GM12878 (cell line): ENCODE measurements at regions not wholly inside any gene's neighbourhood (a gene's known extent, or its start where the extent isn't known, plus 50 kb on each side); places are given as distances from the start of the nearest gene placed in this dataset.
"Not testable (repeated sequence)": the region's sequence is repeated elsewhere in the genome, so short reads cannot be mapped to it uniquely, and the experiment has no call there.

Experiments
- ATAC-seq: fragments of 200-7000 bp; cut with Tn5 transposase; 3 replicates; pipeline ENCODE4 v1.9.1; 2020; ENCODE audit warnings: mild to moderate bottlenecking, moderate library complexity
- BruUV-seq: library from RNA; stranded (reverse); fragments of 400-500 nt; replicated peaks from 2 replicates; lab custom pipeline; 2021; lab: Mats Ljungman, UMichigan
- CTCF ChIA-PET: fragments of 300-600 bp; sonication (Branson Sonifier 250); formaldehyde crosslinking; extraction: SDS; loops from one replicate; lab custom pipeline; 2021; ENCODE audit warnings: inconsistent platforms; lab: Yijun Ruan, JAX
- POLR2A ChIA-PET: fragments of 350-600 bp; formaldehyde crosslinking; extraction: SDS; loops from one replicate; lab custom pipeline; 2021; ENCODE audit warnings: inconsistent platforms; lab: Charles Lee
- RAD21 ChIA-PET: fragments of 300-600 bp; sonication (Branson Sonifier 250); formaldehyde crosslinking; loops from one replicate; lab custom pipeline; 2023; ENCODE audit warnings: antibody characterized with exemption; ENCODE audit not compliant: unreplicated experiment; lab: Charles Lee
- SMC1A ChIA-PET: fragments of 300-600 bp; sonication (Branson Sonifier 250); formaldehyde crosslinking; loops from one replicate; lab custom pipeline; 2023; ENCODE audit not compliant: unreplicated experiment, uncharacterized antibody; lab: Charles Lee
- DNase-seq: peaks from one replicate; pipeline ENCODE4 v3.0.0-alpha.2; 2011; ENCODE audit warnings: low read depth, low spot score
- FAIRE-seq: peaks from 3 replicates; lab custom pipeline; 2011; peaks lifted over from hg19 to GRCh38; lab: Jason Lieb, UNC
- H2AFZ ChIP-seq: 2 replicates; pipeline ENCODE4 v1.6.0; 2011; ENCODE audit warnings: low read depth, low read length, control low read depth; ENCODE audit not compliant: control insufficient read depth
- H3K27ac ChIP-seq: 2 replicates; pipeline ENCODE4 v1.5.1; 2011; ENCODE audit warnings: control low read depth; ENCODE audit not compliant: control insufficient read depth, insufficient read depth
- H3K27me3 ChIP-seq, 2 experiments: replicated peaks in 1 of 2; 2 replicates each; pipeline versions ENCODE4 v1.6.0 to v1.6.1; 2011; ENCODE audit warnings: low read length in 1 of 2; ENCODE audit not compliant: control insufficient read depth in 2 of 2, insufficient read depth in 2 of 2
- H3K36me3 ChIP-seq, 2 experiments: 2 replicates each; pipeline ENCODE4 v1.5.1; 2011; ENCODE audit warnings: low read length in 1 of 2; ENCODE audit not compliant: control insufficient read depth in 2 of 2, insufficient read depth in 2 of 2
- H3K4me1 ChIP-seq: 2 replicates; pipeline ENCODE4 v1.6.1; 2011; ENCODE audit warnings: mild to moderate bottlenecking, low read length, moderate library complexity, mixed read lengths; ENCODE audit not compliant: control insufficient read depth, insufficient read depth
- H3K4me2 ChIP-seq: 2 replicates; pipeline ENCODE4 v1.6.0; 2011; ENCODE audit warnings: control low read depth; ENCODE audit not compliant: control insufficient read depth, insufficient read depth
- H3K4me3 ChIP-seq: fragments of 200-600 bp; sonication (generic); 2 replicates; pipeline ENCODE4 v1.5.1; 2016
- H3K79me2 ChIP-seq: 2 replicates; pipeline ENCODE4 v1.6.0; 2011; ENCODE audit warnings: low read length; ENCODE audit not compliant: control insufficient read depth, insufficient read depth
- H3K9ac ChIP-seq: 2 replicates; pipeline ENCODE4 v1.8.0; 2011; ENCODE audit warnings: low read length, control low read depth, mixed read lengths; ENCODE audit not compliant: control insufficient read depth, insufficient read depth
- H3K9me3 ChIP-seq: replicated peaks from 3 replicates; pipeline ENCODE4 v1.5.1; 2011; ENCODE audit warnings: mild to moderate bottlenecking, low read length; ENCODE audit not compliant: control insufficient read depth, insufficient read depth
- H4K20me1 ChIP-seq: 2 replicates; pipeline ENCODE4 v1.6.0; 2011; ENCODE audit not compliant: control insufficient read depth, insufficient read depth
- HDGF ChIP-seq: fragments of 450-650 bp; IDR thresholded peaks from 2 replicates; pipeline ENCODE4 v1.6.1; 2016; ENCODE audit warnings: antibody characterized with exemption
- SIX5 ChIP-seq: IDR thresholded peaks from 2 replicates; pipeline ENCODE4 v1.6.1; 2011; ENCODE audit warnings: mild to moderate bottlenecking, low read depth, low read length, moderate library complexity; ENCODE audit not compliant: severe bottlenecking
- ZNF24 ChIP-seq: fragments of 450-650 bp; IDR thresholded peaks from 2 replicates; pipeline ENCODE4 v1.6.1; 2017; ENCODE audit warnings: antibody characterized with exemption, mild to moderate bottlenecking
- in situ Hi-C: fragments of 300-500 bp; cut with MboI; formaldehyde crosslinking; loops from 9 replicates; pipeline ENCODE4 v1.14.3; 2018; ENCODE audit warnings: mixed read lengths
- intact Hi-C: fragments of 100-400 bp; cut with micrococcal nuclease; formaldehyde crosslinking; loops from one replicate; pipeline ENCODE4 v1.14.2; 2022; ENCODE audit not compliant: unreplicated experiment
- TF ChIP-seq, protein P1 (sequence below), 3 experiments: IDR thresholded peaks in 2 of 3; conservative IDR thresholded peaks in 1 of 3; 2 replicates each; pipeline ENCODE4 v1.5.1; 2011; ENCODE audit warnings: low read depth in 3 of 3, low read length in 3 of 3, mild to moderate bottlenecking in 3 of 3, control low read depth in 2 of 3, moderate library complexity in 2 of 3, inconsistent platforms in 1 of 3, mixed read lengths in 1 of 3; ENCODE audit not compliant: control insufficient read depth in 2 of 3, insufficient read depth in 1 of 3; ENCODE audit errors: extremely low read depth in 1 of 3

DNA sequence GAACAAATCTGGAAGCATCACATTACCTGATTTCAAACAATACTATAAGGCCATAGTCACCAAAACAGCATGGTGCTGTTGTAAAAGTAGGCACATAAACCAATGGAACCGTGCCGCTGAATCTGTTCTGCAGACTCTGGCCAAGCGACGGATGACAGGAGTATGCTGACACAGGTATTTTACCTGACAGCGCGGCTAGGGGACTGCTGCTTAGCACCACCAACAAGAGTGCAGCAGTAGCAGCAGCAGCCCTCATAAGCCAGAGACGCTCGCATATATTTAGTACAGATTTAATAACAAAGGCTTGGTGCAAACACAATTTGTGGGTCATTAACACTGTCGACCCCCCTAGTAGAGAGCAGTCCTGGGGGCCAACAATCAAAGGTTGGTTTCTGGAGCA is 677.6 kb upstream of the LMO3 start (continued):
- no peak for TF ChIP-seq HDGF
- no peak for TF ChIP-seq SIX5

DNA sequence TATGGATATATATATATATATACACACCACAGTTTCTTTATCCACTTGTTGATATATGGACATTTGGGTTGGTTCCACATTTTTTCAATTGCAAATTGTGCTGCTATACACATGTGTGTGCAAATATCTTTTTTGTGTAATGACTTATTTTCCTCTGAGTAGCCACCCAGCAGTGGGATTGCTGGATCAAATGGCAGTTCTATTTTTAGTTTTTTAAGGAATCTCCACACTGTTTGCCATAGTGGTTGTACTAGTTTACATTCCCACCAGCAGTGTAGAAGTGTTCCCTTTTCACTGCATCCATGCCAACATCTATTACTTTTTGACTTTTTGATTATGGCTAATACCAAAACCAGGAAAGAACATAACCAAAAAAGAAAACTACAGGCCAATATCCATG is 676.2 kb upstream of the LMO3 start:
- POLR2A ChIA-PET, FAIRE-seq, H4K20me1 ChIP-seq, H2AFZ ChIP-seq, H3K27ac ChIP-seq, H3K4me2 ChIP-seq, H3K27me3 ChIP-seq, H3K4me1 ChIP-seq, BruUV-seq, H3K9me3 ChIP-seq, intact Hi-C loops, H3K79me2 ChIP-seq, H3K9ac ChIP-seq, H3K36me3 ChIP-seq, RAD21 ChIA-PET, DNase-seq, in situ Hi-C loops, ATAC-seq, H3K4me3 ChIP-seq, CTCF ChIA-PET: not testable (repeated sequence)
- SMC1A ChIA-PET = interaction anchor here (1.0 kb wide), 1 partner anchor 8 kb away, joined by 3 read pairs; no protein-coding TSS in a partner anchor

DNA sequence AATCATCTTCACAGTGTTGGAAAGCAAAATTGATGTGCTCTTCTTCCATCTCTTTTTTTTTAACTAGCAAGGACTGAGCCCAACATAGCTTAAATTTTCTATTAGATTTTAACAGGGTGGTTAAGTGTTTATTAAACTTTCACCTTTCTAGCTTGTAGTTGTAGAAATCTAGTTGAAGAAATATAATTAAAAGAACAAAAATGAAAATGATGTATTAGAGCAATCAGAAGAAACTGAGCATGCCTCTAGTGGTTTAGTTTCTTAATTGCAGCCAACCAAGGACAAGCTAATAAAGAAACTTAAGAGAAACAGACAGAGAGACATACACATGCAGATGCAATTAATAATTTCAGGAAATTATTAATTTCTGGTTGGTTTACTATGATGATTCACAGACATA is 673.0 kb upstream of the LMO3 start:
- Histone ChIP-seq H2AFZ (no peak overlapping the region), H3K36me3 (no peaks in the 10 kb centered on the region), H3K4me1 (no peaks in the 10 kb centered on the region), H3K4me2 (no peak overlapping the region), H3K79me2 (no peaks in the 10 kb centered on the region), H3K27me3 (no peaks in the 10 kb centered on the region), H3K9me3 (no peaks in the 10 kb centered on the region), H3K27ac (no peak overlapping the region), H3K4me3 (no peak overlapping the region), H3K9ac (no peak overlapping the region), H4K20me1 (no peaks in the 10 kb centered on the region)
- TF ChIP-seq, protein P1, sequence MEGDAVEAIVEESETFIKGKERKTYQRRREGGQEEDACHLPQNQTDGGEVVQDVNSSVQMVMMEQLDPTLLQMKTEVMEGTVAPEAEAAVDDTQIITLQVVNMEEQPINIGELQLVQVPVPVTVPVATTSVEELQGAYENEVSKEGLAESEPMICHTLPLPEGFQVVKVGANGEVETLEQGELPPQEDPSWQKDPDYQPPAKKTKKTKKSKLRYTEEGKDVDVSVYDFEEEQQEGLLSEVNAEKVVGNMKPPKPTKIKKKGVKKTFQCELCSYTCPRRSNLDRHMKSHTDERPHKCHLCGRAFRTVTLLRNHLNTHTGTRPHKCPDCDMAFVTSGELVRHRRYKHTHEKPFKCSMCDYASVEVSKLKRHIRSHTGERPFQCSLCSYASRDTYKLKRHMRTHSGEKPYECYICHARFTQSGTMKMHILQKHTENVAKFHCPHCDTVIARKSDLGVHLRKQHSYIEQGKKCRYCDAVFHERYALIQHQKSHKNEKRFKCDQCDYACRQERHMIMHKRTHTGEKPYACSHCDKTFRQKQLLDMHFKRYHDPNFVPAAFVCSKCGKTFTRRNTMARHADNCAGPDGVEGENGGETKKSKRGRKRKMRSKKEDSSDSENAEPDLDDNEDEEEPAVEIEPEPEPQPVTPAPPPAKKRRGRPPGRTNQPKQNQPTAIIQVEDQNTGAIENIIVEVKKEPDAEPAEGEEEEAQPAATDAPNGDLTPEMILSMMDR (IDR thresholded peaks at IDR 0.05 in 2 of 3, conservative IDR thresholded peaks at IDR 0.05 in 1 of 3; ENCODE audit: control insufficient read depth in 2 of 3, extremely low read depth in 1 of 3, insufficient read depth in 1 of 3, low read depth in 3 of 3, low read length in 3 of 3) = peak in 1 of 3 experiments; percentile 4; a peak in 1 of 6 replicates
- no peak for TF ChIP-seq ZNF24
- no peak for FAIRE-seq
- in situ Hi-C loops (no loop called here), intact Hi-C loops (no loop called here)
- no TSS peak for BruUV-seq
- POLR2A ChIA-PET = no interaction called here
- RAD21 ChIA-PET = no interaction called here
- SMC1A ChIA-PET = no interaction called here
- DNase-seq = no peak
- ATAC-seq = no peak; the same call in 2 of the 3 replicates
- CTCF ChIA-PET = interaction anchor here (0.5 to 1.1 kb wide), 2 partner anchors 28 to 119 kb away, joined by 3 read pairs; no protein-coding TSS in a partner anchor
